H1 (cell line): ENCODE measurements at regions not wholly inside any gene's neighbourhood (a gene's known extent, or its start where the extent isn't known, plus 50 kb on each side); places are given as distances from the start of the nearest gene placed in this dataset.
A peak's percentile ranks its signal among the peaks of the same experiment; 100 is the strongest.

Experiments
- CTCF ChIA-PET: fragments of 300-600 bp; sonication (Branson Sonifier 250); formaldehyde crosslinking; loops from one replicate; lab custom pipeline; 2021; ENCODE audit not compliant: partially characterized antibody; lab: Charles Lee
- POLR2A ChIA-PET: fragments of 300-600 bp; sonication (Branson Sonifier 250); formaldehyde crosslinking; loops from one replicate; lab custom pipeline; 2021; ENCODE audit warnings: inconsistent platforms; ENCODE audit not compliant: partially characterized antibody; lab: Charles Lee
- DNase-seq, 2 experiments: peaks; one replicate each; pipeline versions ENCODE4 v3.0.0 to v3.0.0-alpha.2; 2010 to 2022; ENCODE audit warnings: low spot score in 2 of 2, low read depth in 1 of 2, mixed read lengths in 1 of 2
- FAIRE-seq: peaks from 2 replicates; lab custom pipeline; 2011; peaks lifted over from hg19 to GRCh38; lab: Jason Lieb, UNC
- H2AFZ ChIP-seq: 2 replicates; pipeline ENCODE4 v1.8.1; 2012; ENCODE audit warnings: low read length, inconsistent platforms
- H2AK5ac ChIP-seq: 2 replicates; pipeline ENCODE4 v1.6.1; 2013; ENCODE audit warnings: low read depth, low read length
- H2BK120ac ChIP-seq: replicated peaks from 2 replicates; pipeline ENCODE3; 2013; ENCODE audit warnings: low read depth, low read length, inconsistent platforms
- H2BK12ac ChIP-seq: 2 replicates; pipeline ENCODE4 v1.6.1; 2013; ENCODE audit warnings: low read depth, low read length
- H2BK15ac ChIP-seq: 2 replicates; pipeline ENCODE4 v1.6.1; 2013; ENCODE audit warnings: low read length
- H2BK20ac ChIP-seq: 2 replicates; pipeline ENCODE4 v1.6.1; 2013; ENCODE audit warnings: low read length
- H2BK5ac ChIP-seq: 2 replicates; pipeline ENCODE4 v1.6.1; 2013; ENCODE audit warnings: low read depth, low read length
- H3K14ac ChIP-seq: 2 replicates; pipeline ENCODE4 v1.6.1; 2013; ENCODE audit warnings: inconsistent platforms; ENCODE audit not compliant: insufficient read length
- H3K18ac ChIP-seq: 2 replicates; pipeline ENCODE4 v1.6.1; 2013; ENCODE audit warnings: low read length; ENCODE audit errors: extremely low read depth
- H3K23ac ChIP-seq: 2 replicates; pipeline ENCODE4 v1.6.1; 2013; ENCODE audit warnings: inconsistent platforms; ENCODE audit not compliant: insufficient read length
- H3K23me2 ChIP-seq: 2 replicates; pipeline ENCODE4 v1.6.1; 2013; ENCODE audit warnings: low read depth, low read length
- H3K27ac ChIP-seq: 2 replicates; pipeline ENCODE4 v1.6.1; 2011; ENCODE audit warnings: low read depth, low read length, inconsistent platforms
- H3K27me3 ChIP-seq, 4 experiments: replicated peaks in 1 of 4; 1 replicate in 1 of 4; 2 replicates in 3 of 4; pipeline versions ENCODE4 v1.6.1 to v1.8.1; 2011 to 2013; ENCODE audit warnings: low read length in 3 of 4, mild to moderate bottlenecking in 3 of 4, inconsistent platforms in 2 of 4, mixed read lengths in 2 of 4, moderate library complexity in 1 of 4; ENCODE audit not compliant: control insufficient read depth in 3 of 4, insufficient read depth in 3 of 4; ENCODE audit errors: extremely low read depth in 1 of 4
- H3K36me3 ChIP-seq, 4 experiments: 2 replicates each; pipeline versions ENCODE4 v1.6.1 to v1.8.1; 2011 to 2013; ENCODE audit warnings: mild to moderate bottlenecking in 4 of 4, low read length in 3 of 4, moderate library complexity in 2 of 4, control low read depth in 1 of 4, inconsistent platforms in 1 of 4; ENCODE audit not compliant: insufficient read depth in 4 of 4, control insufficient read depth in 2 of 4
- H3K4ac ChIP-seq: replicated peaks from 2 replicates; pipeline ENCODE3; 2013; ENCODE audit warnings: low read length, low read depth, mixed read lengths, inconsistent platforms; ENCODE audit not compliant: insufficient read length
- H3K4me1 ChIP-seq, 4 experiments: replicated peaks in 1 of 4; 1 replicate in 1 of 4; 2 replicates in 3 of 4; pipeline versions ENCODE4 v1.6.1 to v1.8.1; 2011 to 2013; ENCODE audit warnings: low read length in 3 of 4, inconsistent platforms in 2 of 4, mixed read lengths in 1 of 4; ENCODE audit not compliant: insufficient read depth in 4 of 4, control insufficient read depth in 3 of 4
- H3K4me2 ChIP-seq, 2 experiments: 2 replicates each; pipeline versions ENCODE4 v1.6.1 to v1.8.1; 2011 to 2013; ENCODE audit warnings: low read depth in 2 of 2, low read length in 2 of 2, control low read depth in 1 of 2, inconsistent platforms in 1 of 2, mild to moderate bottlenecking in 1 of 2; ENCODE audit not compliant: insufficient read depth in 1 of 2
- H3K4me3 ChIP-seq, 4 experiments: fragments of 200-600, 300-600 bp in 1 of 4; sonication (generic), shearing (Covaris generic), sonication (Bioruptor Twin) in 1 of 4; 2 replicates each; pipeline versions ENCODE4 v1.5.1 to v1.8.1; 2011 to 2016; ENCODE audit warnings: low read length in 4 of 4, low read depth in 3 of 4, control low read depth in 2 of 4, inconsistent platforms in 2 of 4, mild to moderate bottlenecking in 2 of 4, mixed read lengths in 1 of 4, moderate library complexity in 1 of 4; ENCODE audit not compliant: insufficient read depth in 2 of 4; ENCODE audit errors: extremely low read depth in 1 of 4
- H3K56ac ChIP-seq: replicated peaks from 2 replicates; pipeline ENCODE3; 2013; ENCODE audit warnings: low read depth, mild to moderate bottlenecking, mixed read lengths, low read length, inconsistent platforms; ENCODE audit not compliant: insufficient read length
- H3K79me1 ChIP-seq: 2 replicates; pipeline ENCODE4 v1.6.1; 2013; ENCODE audit warnings: low read depth, low read length, control low read depth
- H3K79me2 ChIP-seq, 2 experiments: 2 replicates each; pipeline versions ENCODE4 v1.6.1 to v1.8.1; 2012 to 2013; ENCODE audit warnings: low read length in 2 of 2, mild to moderate bottlenecking in 2 of 2, inconsistent platforms in 1 of 2; ENCODE audit not compliant: insufficient read depth in 2 of 2, control insufficient read depth in 1 of 2
- H3K9ac ChIP-seq, 4 experiments: replicated peaks in 1 of 4; 1 replicate in 1 of 4; 2 replicates in 3 of 4; pipeline versions ENCODE4 v1.6.1 to v1.8.1; 2011 to 2013; ENCODE audit warnings: low read depth in 3 of 4, low read length in 3 of 4, control low read depth in 2 of 4, mild to moderate bottlenecking in 2 of 4, moderate library complexity in 2 of 4, inconsistent platforms in 1 of 4; ENCODE audit errors: extremely low read depth in 1 of 4
- H3K9me3 ChIP-seq, 2 experiments: 2 replicates each; pipeline versions ENCODE4 v1.6.1 to v1.8.1; 2012 to 2013; ENCODE audit warnings: mild to moderate bottlenecking in 2 of 2, moderate library complexity in 2 of 2, control low read depth in 1 of 2, inconsistent platforms in 1 of 2, low read depth in 1 of 2, low read length in 1 of 2, mixed read lengths in 1 of 2; ENCODE audit not compliant: insufficient read depth in 2 of 2
- H4K20me1 ChIP-seq, 2 experiments: replicated peaks in 1 of 2; 2 replicates each; pipeline versions ENCODE3 to v1.8.1; 2011 to 2013; ENCODE audit warnings: inconsistent platforms in 2 of 2, low read length in 2 of 2, mild to moderate bottlenecking in 1 of 2; ENCODE audit not compliant: insufficient read depth in 2 of 2, control insufficient read depth in 1 of 2
- H4K5ac ChIP-seq: 2 replicates; pipeline ENCODE4 v1.6.1; 2013; ENCODE audit warnings: low read length, low read depth, mixed read lengths, inconsistent platforms; ENCODE audit not compliant: insufficient read length
- H4K8ac ChIP-seq: 2 replicates; pipeline ENCODE4 v1.8.0; 2013; ENCODE audit warnings: mild to moderate bottlenecking, moderate library complexity, low read length, inconsistent platforms; ENCODE audit not compliant: insufficient read depth; ENCODE audit errors: extremely low read depth
- H4K91ac ChIP-seq: replicated peaks from 2 replicates; pipeline ENCODE3; 2013; ENCODE audit warnings: low read length, mixed read lengths, inconsistent platforms; ENCODE audit not compliant: insufficient read length
- CHD1 ChIP-seq: IDR thresholded peaks from 2 replicates; pipeline ENCODE4 v1.6.1; 2012; ENCODE audit warnings: low read depth, low read length, improper control_type of control experiment
- CREB1 ChIP-seq: IDR thresholded peaks from 2 replicates; pipeline ENCODE4 v1.6.1; 2012; ENCODE audit warnings: inconsistent platforms
- GABPA ChIP-seq: IDR thresholded peaks from 2 replicates; pipeline ENCODE4 v1.6.1; 2011; ENCODE audit warnings: mild to moderate bottlenecking, low read length, moderate library complexity, borderline replicate concordance; ENCODE audit not compliant: insufficient read depth
- JUN ChIP-seq: IDR thresholded peaks from 2 replicates; pipeline ENCODE4 v1.6.1; 2011; ENCODE audit warnings: low read depth, mild to moderate bottlenecking, improper control_type of control experiment, low read length
- MAFK ChIP-seq: IDR thresholded peaks from 2 replicates; pipeline ENCODE4 v1.6.1; 2012; ENCODE audit warnings: low read depth, mild to moderate bottlenecking, improper control_type of control experiment, low read length
- SAP30 ChIP-seq: fragments of 300-600 bp; sonication (generic); IDR thresholded peaks from 2 replicates; pipeline ENCODE4 v1.7.1; 2012; ENCODE audit warnings: low read length, moderate library complexity, mild to moderate bottlenecking, inconsistent platforms; ENCODE audit not compliant: insufficient read depth, insufficient replicate concordance
- WGBS, 2 experiments: shearing (Covaris generic) in 1 of 2; methylation state at CpG; one replicate each; pipeline versions ENCODE4 v1.1.6 to v1.1.7; 2013 to 2015; ENCODE audit warnings: low lambda C conversion rate in 2 of 2, mixed read lengths in 2 of 2, inconsistent platforms in 1 of 2, low coverage in 1 of 2, missing lambda C conversion rate in 1 of 2; ENCODE audit not compliant: insufficient replicate concordance in 2 of 2, insufficient coverage in 1 of 2, insufficient read length in 1 of 2; ENCODE audit errors: extremely low coverage in 1 of 2, missing lambda C conversion rate in 1 of 2; 5-methylcytosine and 5-hydroxymethylcytosine counted together

- Histone ChIP-seq H2BK20ac (no peak overlapping the region), H3K23me2 (no peaks in the 10 kb centered on the region), H3K4me3 (no peak overlapping the region), H2BK120ac (peak overlapping the region; percentile 90), H3K9ac (no peak overlapping the region), H2BK12ac (no peak overlapping the region), H3K79me2 (no peaks in the 10 kb centered on the region), H3K79me1 (no peaks in the 10 kb centered on the region), H3K18ac (no peak overlapping the region; the same call in 1 of the 2 replicates), H3K36me3 (no peaks in the 10 kb centered on the region; a peak in 1 of 8 replicates), H3K27me3 (no peaks in the 10 kb centered on the region), H2BK15ac (no peak overlapping the region), H4K91ac (peak overlapping the region; percentile 85), H2AK5ac (no peak overlapping the region), H3K9me3 (0 out of 4 replicates have a peak, but pooled peaks cover 0 to 4% of the 10 kb centered on the region in 2 experiments), H3K27ac (no peak overlapping the region)
- 80 to 100% methylated on average over 1 of the region's 1 CpG for WGBS, 2 experiments
- FAIRE-seq = no peak
- CTCF ChIA-PET = interaction anchor here (0.6 kb wide), 1 partner anchor 258 kb away, joined by 3 read pairs; no protein-coding TSS in a partner anchor
- TF ChIP-seq GABPA (no peak), CREB1 (no peak), MAFK (no peak), JUN (no peak), SAP30 (no peak), CHD1 (no peak)
- TF ChIP-seq, all 59 proteins: peak for 0
- H3K14ac ChIP-seq = no peak overlapping the region
- peak overlapping the region; percentile 78 for H3K4ac ChIP-seq
- no peak overlapping the region for H2AFZ ChIP-seq
- H2BK5ac ChIP-seq = no peak overlapping the region
- H3K23ac ChIP-seq = no peak overlapping the region
- no peaks in the 10 kb centered on the region for H4K20me1 ChIP-seq
- H3K56ac ChIP-seq = no peak overlapping the region
- POLR2A ChIA-PET = no interaction called here
- no peak overlapping the region for H4K8ac ChIP-seq
- DNase-seq = no peak
- H3K4me2 ChIP-seq = no peak overlapping the region
- no peak overlapping the region for H4K5ac ChIP-seq
- peaks cover 0 to 10% (median 0%) of the 10 kb centered on the region in 4 experiments; a peak in 1 of 7 replicates for H3K4me1 ChIP-seq
Observed at GRCh38 chrX:16039834-16040233, 83.5 kb upstream of the GRPR start.
